Stimulated activated CD4-positive, alpha-beta T cell treated with anti-CD3 and anti-CD28 coated beads, TNF-alpha, amount 100 ng/mL, for 48 hours (primary cell): ENCODE measurements at regions not wholly inside any gene's neighbourhood (a gene's known extent, or its start where the extent isn't known, plus 50 kb on each side); places are given as distances from the start of the nearest gene placed in this dataset.

Source experiments
- DNase-seq, 3 donors: peaks; one replicate each; pipeline ENCODE4 v3.0.0-alpha.2; 2020; ENCODE audit warnings: low read depth in 3 of 3

DNA sequence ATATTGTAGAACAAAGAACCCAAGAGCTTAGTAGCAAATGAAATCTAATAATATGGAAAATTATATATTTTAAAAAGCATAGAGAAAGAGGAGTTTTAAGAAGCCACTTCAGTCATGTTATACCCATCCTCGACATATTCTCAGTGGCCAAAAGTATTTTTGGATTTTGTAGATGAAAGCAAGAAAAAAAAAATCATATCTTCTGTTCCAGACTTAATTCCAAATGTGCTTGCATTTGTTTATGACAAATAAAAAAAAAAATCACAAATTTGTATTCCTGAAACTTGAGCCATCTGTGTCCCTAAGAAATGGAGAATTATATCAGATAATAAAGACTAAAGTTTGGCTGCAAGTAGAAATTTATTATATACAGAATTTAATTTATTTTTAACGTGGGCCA, 1482.4 kb upstream of the PABPC4L start:
- DNase-seq, result no peak

DNA sequence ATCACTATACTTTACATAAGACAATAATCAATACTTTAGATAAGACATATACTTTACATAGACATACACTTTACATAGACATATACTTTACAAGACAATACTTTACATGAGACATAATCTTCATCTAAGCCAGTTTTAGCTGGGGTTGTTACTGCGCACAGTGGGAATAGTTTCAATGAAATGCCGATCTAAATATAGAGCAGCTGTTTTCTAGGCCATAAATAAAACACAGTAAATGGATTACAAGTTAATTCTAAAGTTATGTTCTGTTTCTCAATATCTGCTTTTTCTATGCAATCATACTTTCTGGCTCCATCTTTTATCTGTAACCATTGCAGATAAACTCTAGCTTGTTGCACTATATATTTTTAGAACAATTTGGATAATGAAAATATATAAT, 1470.6 kb upstream of the PABPC4L start:
- no peak for DNase-seq

DNA sequence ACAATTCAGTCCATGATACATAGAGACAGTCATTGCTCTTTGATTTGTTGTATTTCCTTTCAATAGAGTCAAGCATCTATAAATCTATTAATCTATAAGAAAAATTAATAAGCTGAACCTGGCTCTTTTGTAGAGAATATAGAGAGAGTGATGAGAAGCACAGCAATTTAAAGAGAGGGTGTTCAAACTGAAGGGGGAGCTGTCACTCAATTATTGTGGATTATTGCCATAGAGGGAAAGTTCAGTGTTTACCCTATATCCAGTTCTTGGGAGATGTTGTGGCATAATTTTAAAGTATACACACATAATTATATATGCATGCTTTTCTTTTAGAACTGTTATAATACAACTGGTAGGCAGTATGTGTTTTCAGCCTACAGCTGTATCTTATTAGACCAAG, 1469.0 kb upstream of the PABPC4L start:
- no peak for DNase-seq
